WTC11 (cell line): ENCODE measurements at regions not wholly inside any gene's neighbourhood (a gene's known extent, or its start where the extent isn't known, plus 50 kb on each side); places are given as distances from the start of the nearest gene placed in this dataset.

ENCODE experiments used
- ATAC-seq: fragments of 200-7000 bp; cut with Tn5 transposase; 2 replicates; pipeline ENCODE4 v1.10.0; 2021; ENCODE audit warnings: mild to moderate bottlenecking, moderate library complexity
- CTCF ChIA-PET: fragments of 300-600 bp; sonication (Branson Sonifier 250); formaldehyde crosslinking; loops from one replicate; lab custom pipeline; 2021; ENCODE audit warnings: antibody characterized with exemption; lab: Charles Lee
- POLR2A ChIA-PET: fragments of 350-600 bp; sonication (Branson Sonifier 250); formaldehyde crosslinking; loops from one replicate; lab custom pipeline; 2021; ENCODE audit warnings: antibody characterized with exemption; lab: Charles Lee
- DNase-seq: peaks from one replicate; pipeline ENCODE4 v3.0.0; 2021; ENCODE audit warnings: low spot score
- H3K27ac Mint-ChIP-seq: 2 replicates; pipeline ENCODE4 v1.8.0; 2021; ENCODE audit warnings: mixed read lengths
- H3K27me3 Mint-ChIP-seq: 2 replicates; pipeline ENCODE4 v1.8.0; 2021; ENCODE audit warnings: low read depth, mild to moderate bottlenecking, moderate library complexity, mixed read lengths
- H3K36me3 Mint-ChIP-seq: 2 replicates; pipeline ENCODE4 v1.8.0; 2021; ENCODE audit warnings: mixed read lengths
- H3K4me1 Mint-ChIP-seq: 2 replicates; pipeline ENCODE4 v1.8.0; 2022; ENCODE audit warnings: mixed read lengths
- H3K4me3 Mint-ChIP-seq: 2 replicates; pipeline ENCODE4 v1.8.0; 2021; ENCODE audit warnings: mild to moderate bottlenecking, moderate library complexity, mixed read lengths
- H3K9me3 Mint-ChIP-seq: 2 replicates; pipeline ENCODE4 v1.8.0; 2021; ENCODE audit warnings: mixed read lengths
- AFF4 ChIP-seq: sonication (generic); formaldehyde crosslinking; IDR thresholded peaks from 2 replicates; pipeline ENCODE4 v1.8.1; 2023; ENCODE audit warnings: mild to moderate bottlenecking, missing genetic modification reagents, borderline replicate concordance
- ARID4B ChIP-seq: sonication (generic); formaldehyde crosslinking; IDR thresholded peaks from 2 replicates; pipeline ENCODE4 v1.8.0; 2023; ENCODE audit warnings: missing genetic modification reagents, mild to moderate bottlenecking, borderline replicate concordance
- ATF1 ChIP-seq: sonication (generic); formaldehyde crosslinking; IDR thresholded peaks from 2 replicates; pipeline ENCODE4 v1.8.1; 2023; ENCODE audit warnings: mild to moderate bottlenecking, moderate library complexity, missing genetic modification reagents
- ATF6 ChIP-seq: sonication (generic); formaldehyde crosslinking; IDR thresholded peaks from 2 replicates; pipeline ENCODE4 v1.8.1; 2023; ENCODE audit warnings: mild to moderate bottlenecking, missing genetic modification reagents
- EMX1 ChIP-seq: fragments of 250-450 bp; sonication (Bioruptor Pico); IDR thresholded peaks from 2 replicates; pipeline ENCODE4 v1.8.0; 2021; ENCODE audit warnings: mild to moderate bottlenecking
- FOXP4 ChIP-seq: sonication (generic); formaldehyde crosslinking; IDR thresholded peaks from 2 replicates; pipeline ENCODE4 v1.8.0; 2022; ENCODE audit warnings: mild to moderate bottlenecking, missing genetic modification reagents
- GRHL2 ChIP-seq: fragments of 250-450 bp; sonication (Bioruptor Pico); IDR thresholded peaks from 2 replicates; pipeline ENCODE4 v1.8.0; 2022; ENCODE audit warnings: mild to moderate bottlenecking, moderate library complexity; ENCODE audit not compliant: insufficient replicate concordance, severe bottlenecking
- NFYB ChIP-seq: sonication (generic); formaldehyde crosslinking; conservative IDR thresholded peaks from 2 replicates; pipeline ENCODE4 v1.8.0; 2022; ENCODE audit warnings: low read depth, missing genetic modification reagents
- PRRX2 ChIP-seq: fragments of 250-450 bp; sonication (Bioruptor Pico); IDR thresholded peaks from 2 replicates; pipeline ENCODE4 v1.8.0; 2021; ENCODE audit warnings: mild to moderate bottlenecking
- SMAD4 ChIP-seq: sonication (generic); formaldehyde crosslinking; IDR thresholded peaks from 2 replicates; pipeline ENCODE4 v1.8.0; 2022; ENCODE audit warnings: mild to moderate bottlenecking, missing genetic modification reagents
- TEAD4 ChIP-seq: sonication (generic); formaldehyde crosslinking; IDR thresholded peaks from 2 replicates; pipeline ENCODE4 v1.8.0; 2022; ENCODE audit warnings: mild to moderate bottlenecking, missing genetic modification reagents
- TP53 ChIP-seq: sonication (generic); formaldehyde crosslinking; IDR thresholded peaks from 2 replicates; pipeline ENCODE4 v1.8.1; 2023; ENCODE audit warnings: mild to moderate bottlenecking, missing genetic modification reagents
- USF1 ChIP-seq: sonication (generic); formaldehyde crosslinking; IDR thresholded peaks from 2 replicates; pipeline ENCODE4 v1.8.0; 2022; ENCODE audit warnings: mild to moderate bottlenecking, missing genetic modification reagents
- USF2 ChIP-seq: sonication (generic); formaldehyde crosslinking; IDR thresholded peaks from 2 replicates; pipeline ENCODE4 v1.8.1; 2023; ENCODE audit warnings: mild to moderate bottlenecking, missing genetic modification reagents, moderate library complexity
- ZNF121 ChIP-seq: sonication (generic); formaldehyde crosslinking; IDR thresholded peaks from 2 replicates; pipeline ENCODE4 v1.8.0; 2023; ENCODE audit warnings: missing genetic modification reagents
- ZNF512 ChIP-seq: sonication (generic); formaldehyde crosslinking; IDR thresholded peaks from 2 replicates; pipeline ENCODE4 v1.8.1; 2022; ENCODE audit warnings: missing genetic modification reagents, borderline replicate concordance

GRCh38 chr9:75491533-75491932, 398.9 kb upstream of the PCSK5 start:
- peaks cover 10% of the 10 kb centered on the region for H3K36me3 Mint-ChIP-seq
- TF ChIP-seq USF2: no peak
- no peak for TF ChIP-seq ARID4B (CRISPR knock-in tag)
- no peak for TF ChIP-seq ATF6 (CRISPR knock-in tag)
- no peak for TF ChIP-seq PRRX2 (CRISPR knock-in tag)
- TF ChIP-seq ZNF512 (CRISPR knock-in tag): no peak
- no peak for TF ChIP-seq ZNF121 (CRISPR knock-in tag)

GRCh38 chr9:75499812-75500211, 390.7 kb upstream of the PCSK5 start:
- ChIA-PET CTCF (no interaction called here), POLR2A (no interaction called here)
- TF ChIP-seq ATF6 (CRISPR knock-in tag): no peak
- no peak for TF ChIP-seq ZNF121 (CRISPR knock-in tag)
- TF ChIP-seq NFYB (CRISPR knock-in tag): no peak
- no peak for TF ChIP-seq GRHL2 (CRISPR knock-in tag)
- no peak for TF ChIP-seq FOXP4
- TF ChIP-seq AFF4 (CRISPR knock-in tag): no peak
- TF ChIP-seq TP53 (CRISPR knock-in tag): no peak
- no peak for TF ChIP-seq ATF1 (CRISPR knock-in tag)
- TF ChIP-seq USF1 (CRISPR knock-in tag): no peak
- TF ChIP-seq TEAD4 (CRISPR knock-in tag): no peak
- TF ChIP-seq EMX1 (CRISPR knock-in tag): no peak
- TF ChIP-seq SMAD4 (CRISPR knock-in tag): no peak

More at GRCh38 chr9:75491533-75491932, 398.9 kb upstream of the PCSK5 start:
- no peak for DNase-seq
- ChIA-PET POLR2A (interaction anchor here (0.6 kb wide), 1 partner anchor 27 kb away, joined by 5 read pairs; no protein-coding TSS in a partner anchor), CTCF (interaction anchor here (0.6 kb wide), 1 partner anchor 375 kb away, joined by 3 read pairs; no protein-coding TSS in a partner anchor)
- no peak overlapping the region for H3K4me3 Mint-ChIP-seq
- H3K27ac Mint-ChIP-seq: no peak overlapping the region
- peaks cover 13% of the 10 kb centered on the region for H3K9me3 Mint-ChIP-seq
- no peaks in the 10 kb centered on the region for H3K27me3 Mint-ChIP-seq
- no peak for ATAC-seq
- H3K4me1 Mint-ChIP-seq: no peaks in the 10 kb centered on the region

More at GRCh38 chr9:75499812-75500211, 390.7 kb upstream of the PCSK5 start:
- no peak for ATAC-seq
- Mint-ChIP-seq H3K36me3 (no peaks in the 10 kb centered on the region), H3K4me3 (no peak overlapping the region), H3K27me3 (no peaks in the 10 kb centered on the region), H3K27ac (no peak overlapping the region; the same call in 1 of the 2 replicates), H3K9me3 (no peaks in the 10 kb centered on the region; the same call in 1 of the 2 replicates), H3K4me1 (no peaks in the 10 kb centered on the region)
- DNase-seq: no peak
